ENCODE measurements at regions not wholly inside any gene's neighbourhood (a gene's known extent, or its start where the extent isn't known, plus 50 kb on each side); places are given as distances from the start of the nearest gene placed in this dataset.

GRCh38 chr11:130603335-130603906 is 155.0 kb downstream of the ADAMTS15 start:
- ATAC-seq: no peak
- WGBS, 2 donors: 80 to 85% methylated on average over 7 of the region's 7 CpGs
- no peak for DNase-seq

GRCh38 chr11:130604606-130605005 is 156.2 kb downstream of the ADAMTS15 start:
- TF ChIP-seq CTCF (IDR thresholded peaks at IDR 0.05): no peak
- peaks cover 4 to 49% (median 32%) of the 10 kb centered on the region in 9 donors for H3K4me1 ChIP-seq
- DNase-seq: no peak
- no peak overlapping the region for H3K27ac ChIP-seq
- H3K9me3 ChIP-seq: no peaks in the 10 kb centered on the region
- H3K36me3 ChIP-seq: no peaks in the 10 kb centered on the region
- H3K4me3 ChIP-seq: no peak overlapping the region
- H3K27me3 ChIP-seq: no peaks in the 10 kb centered on the region
- no peak for ATAC-seq
- intact Hi-C loops (cut with DNase I): loop anchor here in 2 of 10 donors (5.0 to 10.0 kb wide), 4 partner anchors 48 to 150 kb away; no protein-coding TSS in a partner anchor
- 82 to 84% methylated on average over 1 of the region's 1 CpG for WGBS, 2 donors

More at GRCh38 chr11:130603335-130603906, 155.0 kb downstream of the ADAMTS15 start:
- Histone ChIP-seq H3K27me3 (no peaks in the 10 kb centered on the region), H3K9me3 (no peaks in the 10 kb centered on the region), H3K36me3 (no peaks in the 10 kb centered on the region), H3K4me3 (no peak overlapping the region), H3K27ac (no peak overlapping the region), H3K4me1 (peaks cover 4 to 45% (median 28%) of the 10 kb centered on the region in 9 donors)
- intact Hi-C loops (cut with DNase I): loop anchor here in 1 of 10 donors (10.0 kb wide), 1 partner anchor 149 kb away; no protein-coding TSS in a partner anchor
- TF ChIP-seq CTCF (IDR thresholded peaks at IDR 0.05): no peak

GRCh38 chr11:130606178-130606577 is 157.7 kb downstream of the ADAMTS15 start:
- ATAC-seq (no peak), DNase-seq (no peak)
- no peaks in the 10 kb centered on the region for H3K27me3 ChIP-seq
- no peak for TF ChIP-seq CTCF (IDR thresholded peaks at IDR 0.05)
- H3K9me3 ChIP-seq: no peaks in the 10 kb centered on the region
- intact Hi-C loops (cut with DNase I): loop anchor here in 2 of 10 donors (5.0 to 10.0 kb wide), 4 partner anchors 46 to 151 kb away; no protein-coding TSS in a partner anchor
- no peak overlapping the region for H3K4me3 ChIP-seq
- H3K4me1 ChIP-seq: peaks cover 4 to 52% (median 36%) of the 10 kb centered on the region in 9 donors
- peak overlapping the region in 6 of 10 donors; percentile 17 to 47 (median 24) for H3K27ac ChIP-seq
- no peaks in the 10 kb centered on the region for H3K36me3 ChIP-seq
- 86 to 90% methylated on average over 4 of the region's 4 CpGs for WGBS, 2 donors

GRCh38 chr11:130606781-130607511 is 158.5 kb downstream of the ADAMTS15 start:
- intact Hi-C loops (cut with DNase I): loop anchor here in 2 of 10 donors (5.0 to 10.0 kb wide), 4 partner anchors 45 to 152 kb away; no protein-coding TSS in a partner anchor
- ATAC-seq: peak in 6 of 8 donors; percentile 5 to 33 (median 14)

More at GRCh38 chr11:130606781-130607511, 158.5 kb downstream of the ADAMTS15 start:
- no peak for TF ChIP-seq CTCF (IDR thresholded peaks at IDR 0.05)
- H3K27me3 ChIP-seq: no peaks in the 10 kb centered on the region
- H3K36me3 ChIP-seq: no peaks in the 10 kb centered on the region
- H3K4me3 ChIP-seq: no peak overlapping the region
- H3K27ac ChIP-seq: peak overlapping the region in 8 of 10 donors; percentile 17 to 47 (median 31)
- WGBS, 2 donors: 48 to 51% methylated on average over 10 of the region's 10 CpGs
- no peaks in the 10 kb centered on the region for H3K9me3 ChIP-seq
- peaks cover 4 to 55% (median 35%) of the 10 kb centered on the region in 9 donors for H3K4me1 ChIP-seq
- DNase-seq: peak in 1 of 2 donors; percentile 53

Measured in heart right ventricle (tissue), 16 donors.